HG03442 (cell line): ENCODE measurements at regions not wholly inside any gene's neighbourhood (a gene's known extent, or its start where the extent isn't known, plus 50 kb on each side); places are given as distances from the start of the nearest gene placed in this dataset.

Source experiments
- ATAC-seq: cut with Tn5 transposase; IDR thresholded peaks from one replicate; pipeline ENCODE4 v1.9.1; 2021; ENCODE audit warnings: mild to moderate bottlenecking, moderate library complexity; ENCODE audit not compliant: unreplicated experiment

DNA sequence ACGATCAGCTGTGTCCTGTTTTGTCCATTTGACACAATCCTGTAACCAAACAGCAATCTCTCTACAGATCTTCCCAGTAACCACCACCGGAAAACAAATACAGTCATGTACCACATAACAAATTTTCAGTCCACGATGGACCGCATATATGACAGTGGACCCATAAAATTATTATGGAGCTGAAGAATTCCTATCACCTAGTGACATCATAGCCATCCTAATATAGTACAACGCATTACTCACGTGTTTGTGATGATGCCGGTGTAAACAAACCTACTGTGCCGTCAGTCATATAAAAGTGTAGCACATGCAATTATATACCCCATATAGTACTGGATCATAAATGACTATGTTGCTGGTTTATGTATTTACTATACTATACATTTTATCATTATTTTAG, 133.7 kb upstream of the EDNRA start:
- ATAC-seq = no peak

- no peak for ATAC-seq
Observed at GRCh38 chr4:147349193-147349592, 131.7 kb upstream of the EDNRA start.

- ATAC-seq = no peak
Observed at GRCh38 chr4:147351083-147351787, 129.7 kb upstream of the EDNRA start.

GRCh38 chr4:147354237-147354636, 126.7 kb upstream of the EDNRA start:
- no peak for ATAC-seq

- ATAC-seq = no peak
Observed at GRCh38 chr4:147355032-147355656, 125.8 kb upstream of the EDNRA start.

GRCh38 chr4:147355847-147356246, 125.0 kb upstream of the EDNRA start:
- ATAC-seq = no peak

GRCh38 chr4:147360301-147360700, 120.6 kb upstream of the EDNRA start:
- no peak for ATAC-seq

DNA sequence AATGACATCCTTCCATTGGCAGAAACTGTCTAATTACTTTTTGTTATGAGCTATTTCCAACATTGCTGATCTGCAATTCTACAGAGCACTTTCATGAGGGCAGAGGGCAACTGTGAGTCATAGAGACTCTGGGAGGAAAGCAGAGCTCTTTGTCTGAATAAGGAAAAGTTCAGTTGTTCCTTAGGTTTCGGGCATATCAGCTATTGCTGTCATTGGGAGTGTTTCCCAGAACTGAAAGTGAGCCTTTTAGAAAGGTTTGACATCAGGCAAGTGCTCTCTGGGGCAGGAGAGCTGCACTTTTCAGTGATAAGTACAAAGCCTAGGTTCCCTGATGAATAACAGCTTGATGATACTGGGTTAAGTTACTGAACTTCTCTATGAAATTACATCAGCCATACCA, 119.2 kb upstream of the EDNRA start:
- no peak for ATAC-seq

DNA sequence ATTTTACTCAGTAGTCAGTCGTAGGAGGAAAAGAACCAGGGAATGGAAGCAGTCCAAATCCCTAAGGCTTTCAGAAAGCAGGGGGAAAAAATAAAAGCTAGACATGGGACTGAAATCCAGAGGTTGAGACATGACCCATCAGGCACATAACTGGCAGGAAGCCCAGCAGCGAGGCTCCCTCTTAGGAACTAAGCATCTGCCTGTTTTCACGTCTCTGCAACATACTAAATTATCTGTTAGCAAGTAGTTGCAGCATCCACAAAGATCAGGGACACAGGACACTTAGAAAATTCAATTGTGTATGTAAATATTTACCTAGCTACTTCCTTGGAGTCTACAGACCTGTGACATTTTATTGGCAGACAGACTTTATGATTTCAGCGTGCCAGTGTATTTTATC, 118.0 kb upstream of the EDNRA start:
- no peak for ATAC-seq

DNA sequence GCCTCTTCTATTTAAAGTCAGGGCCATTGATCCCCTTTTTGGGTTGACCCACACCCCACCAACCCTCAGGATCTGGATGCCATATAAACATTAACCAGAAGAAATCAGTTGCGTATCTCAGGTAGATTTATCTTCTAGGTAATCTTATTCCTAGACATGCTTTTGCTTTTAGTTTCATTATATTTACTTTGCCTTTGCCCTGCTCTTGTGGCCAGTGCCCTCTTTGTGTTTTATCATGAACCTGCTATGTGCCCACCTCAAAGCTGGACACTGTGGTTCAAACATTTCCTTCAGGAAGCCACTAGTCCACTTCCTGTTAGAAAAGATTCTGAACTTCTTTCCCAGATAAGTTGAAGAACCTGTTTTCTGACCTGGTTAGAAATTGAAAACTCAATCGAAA, 117.4 kb upstream of the EDNRA start:
- ATAC-seq = no peak

DNA sequence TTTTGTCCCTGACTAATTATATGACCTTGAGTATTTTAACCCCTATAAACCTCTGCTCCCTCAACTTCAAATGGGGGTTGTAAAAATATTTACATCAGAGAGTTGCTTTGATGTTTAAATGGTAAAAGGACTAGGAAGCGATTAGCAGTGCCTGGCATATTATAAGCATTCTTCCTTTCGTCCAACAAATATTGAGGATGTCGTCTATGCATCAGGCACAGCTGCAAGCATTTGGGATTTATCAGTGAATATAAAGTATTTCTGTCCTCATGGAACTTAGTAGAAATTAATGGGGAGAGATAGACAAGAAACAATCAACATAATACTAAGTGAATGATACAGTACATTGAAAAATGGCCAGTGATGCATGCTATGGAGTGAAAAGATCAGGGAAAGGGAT, 115.5 kb upstream of the EDNRA start:
- ATAC-seq = no peak

- ATAC-seq = no peak
Observed at GRCh38 chr4:147366164-147366563, 114.7 kb upstream of the EDNRA start.

GRCh38 chr4:147367891-147368290, 113.0 kb upstream of the EDNRA start:
- no peak for ATAC-seq

DNA sequence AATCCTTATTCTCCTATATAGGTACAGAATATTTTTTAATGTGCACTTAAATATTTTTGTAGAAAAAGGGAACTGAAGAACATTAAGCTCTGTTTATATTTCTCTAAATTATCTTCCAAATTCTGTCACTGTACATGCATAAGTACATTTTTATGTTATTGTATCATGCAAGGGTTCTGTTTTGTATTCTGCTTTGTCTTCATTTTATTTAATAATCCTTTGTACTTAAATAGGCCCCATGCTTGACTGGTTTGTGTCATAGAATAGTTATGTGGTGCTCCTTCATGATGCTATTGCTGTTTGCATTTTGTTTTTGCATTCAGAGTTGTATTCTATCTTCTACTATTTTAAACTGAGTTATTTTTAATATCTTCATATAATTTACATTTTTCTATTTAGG, 111.9 kb upstream of the EDNRA start:
- ATAC-seq = no peak

- ATAC-seq = no peak
Observed at GRCh38 chr4:147370473-147370872, 110.4 kb upstream of the EDNRA start.

- ATAC-seq = no peak
Observed at GRCh38 chr4:147370881-147371280, 110.0 kb upstream of the EDNRA start.

GRCh38 chr4:147371661-147372060, 109.2 kb upstream of the EDNRA start:
- no peak for ATAC-seq

DNA sequence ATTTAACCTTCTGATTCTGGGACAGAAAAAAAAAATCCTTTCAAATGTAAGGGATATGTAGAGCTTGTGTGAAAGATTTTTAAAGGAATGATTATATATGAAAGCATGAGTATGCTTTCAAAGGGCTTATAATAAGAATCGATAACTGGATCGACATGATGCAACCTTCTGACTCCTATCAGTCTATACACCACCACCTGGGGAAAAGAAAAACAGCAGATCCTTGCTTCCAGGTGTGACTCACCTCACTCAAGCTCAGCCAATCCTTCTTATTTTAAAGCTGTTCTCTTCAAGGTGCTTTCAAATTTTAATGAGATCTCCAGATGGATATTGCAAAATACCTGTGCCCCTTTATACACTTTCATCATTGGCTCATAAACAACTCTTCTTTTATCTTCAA, 102.1 kb upstream of the EDNRA start:
- ATAC-seq = no peak

DNA sequence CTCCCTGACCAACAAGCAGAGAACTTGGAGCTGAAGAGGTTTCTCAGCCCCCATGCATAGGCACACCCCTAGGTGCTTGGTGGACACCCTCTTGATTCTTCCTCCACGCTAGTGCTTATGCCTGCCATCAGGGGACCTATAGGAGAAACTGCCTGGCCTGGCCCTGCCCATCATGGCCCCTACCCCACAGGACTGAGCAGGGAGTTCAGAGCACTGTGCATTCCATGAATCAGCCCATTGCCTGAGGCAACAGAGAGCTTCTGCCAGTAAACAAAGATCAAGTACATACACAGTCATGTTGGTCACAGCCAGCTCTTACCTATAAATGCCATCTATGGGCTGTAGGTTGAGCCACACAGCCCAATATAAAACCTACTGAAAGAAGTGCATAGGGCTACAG, 99.1 kb upstream of the EDNRA start:
- no peak for ATAC-seq

GRCh38 chr4:147388018-147388417, 92.9 kb upstream of the EDNRA start:
- ATAC-seq = no peak

- ATAC-seq = no peak
Observed at GRCh38 chr4:147396105-147396504, 84.8 kb upstream of the EDNRA start.

- ATAC-seq = no peak
Observed at GRCh38 chr4:147398556-147398955, 82.3 kb upstream of the EDNRA start.

- no peak for ATAC-seq
Observed at GRCh38 chr4:147400721-147401120, 80.2 kb upstream of the EDNRA start.
